K562 (cell line): ENCODE measurements at regions not wholly inside any gene's neighbourhood (a gene's known extent, or its start where the extent isn't known, plus 50 kb on each side); places are given as distances from the start of the nearest gene placed in this dataset.

ENCODE experiments used
- ATAC-seq: fragments of 200-7000 bp; cut with Tn5 transposase; 3 replicates; pipeline ENCODE4 v1.9.1; 2020; ENCODE audit warnings: moderate library complexity
- BruUV-seq: library from RNA; stranded (reverse); fragments of 400-500 nt; replicated peaks from 2 replicates; lab custom pipeline; 2021; lab: Mats Ljungman, UMichigan
- CTCF ChIA-PET: fragments of 300-600 bp; formaldehyde crosslinking; extraction: SDS; loops from one replicate; lab custom pipeline; 2021; ENCODE audit warnings: low intra/inter-chr PET ratio; lab: Yijun Ruan, JAX
- POLR2A ChIA-PET: fragments of 300-600, 350-650 bp; sonication (Branson Sonifier 250); formaldehyde crosslinking; extraction: SDS; loops from one replicate; lab custom pipeline; 2021; ENCODE audit warnings: antibody characterized with exemption, inconsistent platforms; lab: Yijun Ruan, JAX
- DNase-seq, 4 experiments: peaks; one replicate each; pipeline versions ENCODE4 v3.0.0 to v3.0.0-alpha.2; 2011 to 2018; ENCODE audit warnings: low spot score in 3 of 4, mixed read lengths in 3 of 4; ENCODE audit errors: extremely low read depth in 1 of 4
- FAIRE-seq: peaks from 2 replicates; lab custom pipeline; 2011; peaks lifted over from hg19 to GRCh38; lab: Jason Lieb, UNC
- H2AFZ ChIP-seq: 2 replicates; pipeline ENCODE4 v1.6.0; 2011; ENCODE audit warnings: low read depth, low read length, control low read depth, inconsistent platforms
- H3K27ac ChIP-seq: fragments of 200-600 bp; 3 replicates; pipeline ENCODE4 v1.8.0; 2011; ENCODE audit warnings: low read depth, mild to moderate bottlenecking, control low read depth, inconsistent platforms, low read length, moderate library complexity, mixed read lengths; ENCODE audit errors: extremely low read depth
- H3K27me3 ChIP-seq, 2 experiments: fragments of 300-600 bp in 1 of 2; 2 replicates in 1 of 2; 3 replicates in 1 of 2; pipeline versions ENCODE4 v1.6.0 to v1.8.0; 2011; ENCODE audit warnings: inconsistent platforms in 2 of 2, low read length in 2 of 2, mild to moderate bottlenecking in 1 of 2, mixed read lengths in 1 of 2, moderate library complexity in 1 of 2; ENCODE audit not compliant: control insufficient read depth in 2 of 2, insufficient read depth in 2 of 2
- H3K36me3 ChIP-seq: fragments of 300-600 bp; 3 replicates; pipeline ENCODE4 v1.8.0; 2011; ENCODE audit warnings: mild to moderate bottlenecking, low read length, inconsistent platforms; ENCODE audit not compliant: control insufficient read depth, insufficient read depth
- H3K4me1 ChIP-seq, 2 experiments: fragments of 200-600 bp in 1 of 2; replicated peaks in 1 of 2; 2 replicates in 1 of 2; 3 replicates in 1 of 2; pipeline versions ENCODE4 v1.5.1 to v1.8.0; 2011; ENCODE audit warnings: inconsistent platforms in 2 of 2, low read length in 2 of 2, mild to moderate bottlenecking in 1 of 2, mixed read lengths in 1 of 2, moderate library complexity in 1 of 2; ENCODE audit not compliant: control insufficient read depth in 2 of 2, insufficient read depth in 2 of 2
- H3K4me2 ChIP-seq: 2 replicates; pipeline ENCODE4 v1.6.1; 2011; ENCODE audit warnings: low read length, control low read depth, inconsistent platforms, mixed read lengths; ENCODE audit not compliant: insufficient read depth
- H3K4me3 ChIP-seq: fragments of 200-600 bp; sonication (generic), shearing (Covaris generic); 2 replicates; pipeline ENCODE4 v1.5.1; 2016; ENCODE audit warnings: control low read depth, inconsistent platforms
- H3K79me2 ChIP-seq: fragments of 200-600 bp; 3 replicates; pipeline ENCODE4 v1.8.0; 2011; ENCODE audit warnings: low read length, inconsistent platforms; ENCODE audit not compliant: control insufficient read depth, insufficient read depth
- H3K9ac ChIP-seq, 2 experiments: 2 replicates each; pipeline versions ENCODE4 v1.6.0 to v1.6.1; 2011; ENCODE audit warnings: low read depth in 2 of 2, low read length in 2 of 2, control low read depth in 1 of 2, inconsistent platforms in 1 of 2, mild to moderate bottlenecking in 1 of 2, mixed read lengths in 1 of 2; ENCODE audit not compliant: insufficient read depth in 1 of 2
- H3K9me1 ChIP-seq: one replicate; pipeline ENCODE4 v1.6.0; 2011; ENCODE audit warnings: inconsistent platforms, mild to moderate bottlenecking, low read length, moderate library complexity; ENCODE audit not compliant: control insufficient read depth, insufficient read depth
- H3K9me3 ChIP-seq: replicated peaks from 2 replicates; pipeline ENCODE4 v1.5.1; 2011; ENCODE audit warnings: low read depth, low read length, inconsistent platforms; ENCODE audit not compliant: control insufficient read depth, insufficient read depth
- H4K20me1 ChIP-seq: replicated peaks from 2 replicates; pipeline ENCODE4 v1.6.1; 2011; ENCODE audit warnings: low read length, inconsistent platforms, mixed read lengths; ENCODE audit not compliant: control insufficient read depth, insufficient read depth
- E2F3 ChIP-seq: fragments of 250-450 bp; sonication (Bioruptor Pico); IDR thresholded peaks from 2 replicates; pipeline ENCODE4 v1.4.0; 2020; ENCODE audit warnings: mild to moderate bottlenecking
- ELF4 ChIP-seq: fragments of 450-650 bp; formaldehyde crosslinking; IDR thresholded peaks from 2 replicates; pipeline ENCODE4 v1.4.0; 2022; ENCODE audit warnings: missing genetic modification characterization
- GTF2E2 ChIP-seq: fragments of 200-800 bp; sonication (Bioruptor generic); IDR thresholded peaks from 2 replicates; pipeline ENCODE4 v1.6.1; 2016; ENCODE audit warnings: missing genetic modification characterization, missing compliant biosample characterization
- HMG20A ChIP-seq: fragments of 450-650 bp; formaldehyde crosslinking; conservative IDR thresholded peaks from 2 replicates; pipeline ENCODE4 v1.4.0; 2020; ENCODE audit warnings: mild to moderate bottlenecking, mixed read lengths
- IRF9 ChIP-seq: fragments of 450-650 bp; IDR thresholded peaks from 2 replicates; pipeline ENCODE4 v1.6.1; 2016; ENCODE audit warnings: missing biosample characterization, missing genetic modification characterization
- SREBF2 ChIP-seq: sonication (generic); formaldehyde crosslinking; IDR thresholded peaks from 2 replicates; pipeline ENCODE4 v1.4.0; 2020; ENCODE audit warnings: mild to moderate bottlenecking, missing genetic modification reagents
- ZBTB7A ChIP-seq: IDR thresholded peaks from 2 replicates; pipeline ENCODE4 v1.6.1; 2011; ENCODE audit warnings: low read depth, mild to moderate bottlenecking, low read length, moderate library complexity, borderline replicate concordance; ENCODE audit not compliant: control insufficient read depth
- ZFP36 ChIP-seq: fragments of 150-350 bp; IDR thresholded peaks from 2 replicates; pipeline ENCODE4 v1.6.1; 2018; ENCODE audit warnings: low read length, low read depth; ENCODE audit not compliant: partially characterized antibody
- ZNF121 ChIP-seq: sonication (generic); formaldehyde crosslinking; conservative IDR thresholded peaks from 2 replicates; pipeline ENCODE4 v1.8.0; 2022; ENCODE audit warnings: missing genetic modification reagents
- ZNF316 ChIP-seq: fragments of 450-650 bp; IDR thresholded peaks from 2 replicates; pipeline ENCODE4 v1.6.1; 2016
- ZNF347 ChIP-seq: fragments of 450-650 bp; formaldehyde crosslinking; IDR thresholded peaks from 2 replicates; pipeline ENCODE4 v1.4.0; 2020; ENCODE audit warnings: low read depth, mild to moderate bottlenecking, moderate library complexity
- WGBS: fragments of 100-300 bp; shearing (Covaris generic); methylation state at CpG from one replicate; pipeline ENCODE4 v1.1.6; 2016; ENCODE audit warnings: low coverage, mixed read lengths; ENCODE audit not compliant: insufficient coverage; ENCODE audit errors: missing lambda C conversion rate; 5-methylcytosine and 5-hydroxymethylcytosine counted together
- in situ Hi-C: fragments of 300-500 bp; cut with MboI; formaldehyde crosslinking; loops from 4 replicates; pipeline ENCODE4 v1.15.0; 2018; ENCODE audit warnings: inconsistent platforms, mixed read lengths
- intact Hi-C: fragments of 100-400 bp; cut with micrococcal nuclease; formaldehyde crosslinking; loops from 2 replicates; pipeline ENCODE4 v1.14.2; 2022
- TF ChIP-seq, protein P1 (sequence below): sonication (generic); formaldehyde crosslinking; IDR thresholded peaks from 2 replicates; pipeline ENCODE4 v1.8.0; 2022; ENCODE audit warnings: mild to moderate bottlenecking, missing genetic modification reagents

GRCh38 chr13:72559716-72560115 is 167.7 kb downstream of the MZT1 start:
- H3K27me3 ChIP-seq, result no peaks in the 10 kb centered on the region
- H3K9me1 ChIP-seq, result no peaks in the 10 kb centered on the region
- ChIA-PET CTCF (no interaction called here), POLR2A (no interaction called here)
- 0% methylated on average over 2 of the region's 2 CpGs for WGBS
- no peaks in the 10 kb centered on the region for H3K9me3 ChIP-seq
- no peaks in the 10 kb centered on the region for H3K79me2 ChIP-seq
- H3K27ac ChIP-seq, result no peak overlapping the region
- TF ChIP-seq ZFP36 (no peak), ZNF121 (CRISPR knock-in tag) (no peak), SREBF2 (no peak)
- no peaks in the 10 kb centered on the region for H3K36me3 ChIP-seq
- no peak overlapping the region for H3K4me3 ChIP-seq
- no peak overlapping the region for H3K9ac ChIP-seq
- ATAC-seq (no peak), FAIRE-seq (no peak), DNase-seq (no peak)
- no peaks in the 10 kb centered on the region for H3K4me1 ChIP-seq
- in situ Hi-C loops, result no loop called here
- no peak overlapping the region for H3K4me2 ChIP-seq
- no TSS peak for BruUV-seq
- H4K20me1 ChIP-seq, result no peaks in the 10 kb centered on the region
- no peak overlapping the region for H2AFZ ChIP-seq
- intact Hi-C loops, result no loop called here

DNA sequence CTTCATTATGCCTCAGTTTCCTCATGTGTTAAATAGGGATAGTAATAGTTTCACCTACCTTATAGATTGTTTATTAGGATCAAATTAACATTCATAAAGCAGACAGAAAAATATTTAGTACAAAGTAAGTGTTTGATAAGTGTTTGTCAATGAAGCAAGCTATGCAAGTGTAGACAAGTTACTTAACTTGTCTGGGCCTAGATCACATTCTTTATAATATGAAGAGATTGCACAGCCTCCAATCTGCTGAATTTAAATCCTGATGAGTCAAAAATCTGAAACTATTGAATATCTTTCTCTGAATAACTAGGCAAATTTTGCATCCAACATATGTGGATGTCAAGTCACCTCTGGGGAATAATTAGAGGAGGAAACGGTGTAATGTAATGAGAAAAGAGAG is 170.5 kb downstream of the MZT1 start:
- Histone ChIP-seq H3K27me3 (no peaks in the 10 kb centered on the region), H3K4me3 (no peak overlapping the region), H3K36me3 (no peaks in the 10 kb centered on the region), H3K79me2 (no peaks in the 10 kb centered on the region), H3K4me1 (no peaks in the 10 kb centered on the region), H3K9me3 (no peaks in the 10 kb centered on the region), H2AFZ (no peak overlapping the region), H4K20me1 (no peaks in the 10 kb centered on the region), H3K4me2 (no peak overlapping the region), H3K9me1 (no peaks in the 10 kb centered on the region), H3K9ac (no peak overlapping the region), H3K27ac (no peak overlapping the region)
- DNase-seq (no peak), FAIRE-seq (no peak), ATAC-seq (no peak)
- BruUV-seq, result no TSS peak
- in situ Hi-C loops, result no loop called here
- intact Hi-C loops, result no loop called here
- 0% methylated on average over 1 of the region's 1 CpG for WGBS
- POLR2A ChIA-PET, result no interaction called here
- CTCF ChIA-PET, result no interaction called here
- TF ChIP-seq, protein P1, sequence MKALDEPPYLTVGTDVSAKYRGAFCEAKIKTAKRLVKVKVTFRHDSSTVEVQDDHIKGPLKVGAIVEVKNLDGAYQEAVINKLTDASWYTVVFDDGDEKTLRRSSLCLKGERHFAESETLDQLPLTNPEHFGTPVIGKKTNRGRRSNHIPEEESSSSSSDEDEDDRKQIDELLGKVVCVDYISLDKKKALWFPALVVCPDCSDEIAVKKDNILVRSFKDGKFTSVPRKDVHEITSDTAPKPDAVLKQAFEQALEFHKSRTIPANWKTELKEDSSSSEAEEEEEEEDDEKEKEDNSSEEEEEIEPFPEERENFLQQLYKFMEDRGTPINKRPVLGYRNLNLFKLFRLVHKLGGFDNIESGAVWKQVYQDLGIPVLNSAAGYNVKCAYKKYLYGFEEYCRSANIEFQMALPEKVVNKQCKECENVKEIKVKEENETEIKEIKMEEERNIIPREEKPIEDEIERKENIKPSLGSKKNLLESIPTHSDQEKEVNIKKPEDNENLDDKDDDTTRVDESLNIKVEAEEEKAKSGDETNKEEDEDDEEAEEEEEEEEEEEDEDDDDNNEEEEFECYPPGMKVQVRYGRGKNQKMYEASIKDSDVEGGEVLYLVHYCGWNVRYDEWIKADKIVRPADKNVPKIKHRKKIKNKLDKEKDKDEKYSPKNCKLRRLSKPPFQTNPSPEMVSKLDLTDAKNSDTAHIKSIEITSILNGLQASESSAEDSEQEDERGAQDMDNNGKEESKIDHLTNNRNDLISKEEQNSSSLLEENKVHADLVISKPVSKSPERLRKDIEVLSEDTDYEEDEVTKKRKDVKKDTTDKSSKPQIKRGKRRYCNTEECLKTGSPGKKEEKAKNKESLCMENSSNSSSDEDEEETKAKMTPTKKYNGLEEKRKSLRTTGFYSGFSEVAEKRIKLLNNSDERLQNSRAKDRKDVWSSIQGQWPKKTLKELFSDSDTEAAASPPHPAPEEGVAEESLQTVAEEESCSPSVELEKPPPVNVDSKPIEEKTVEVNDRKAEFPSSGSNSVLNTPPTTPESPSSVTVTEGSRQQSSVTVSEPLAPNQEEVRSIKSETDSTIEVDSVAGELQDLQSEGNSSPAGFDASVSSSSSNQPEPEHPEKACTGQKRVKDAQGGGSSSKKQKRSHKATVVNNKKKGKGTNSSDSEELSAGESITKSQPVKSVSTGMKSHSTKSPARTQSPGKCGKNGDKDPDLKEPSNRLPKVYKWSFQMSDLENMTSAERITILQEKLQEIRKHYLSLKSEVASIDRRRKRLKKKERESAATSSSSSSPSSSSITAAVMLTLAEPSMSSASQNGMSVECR (CRISPR knock-in tag), result no peak
- no peak for TF ChIP-seq ZBTB7A
- no peak for TF ChIP-seq IRF9 (tag)
- no peak for TF ChIP-seq ELF4 (CRISPR knock-in tag)
- TF ChIP-seq GTF2E2 (tag), result no peak
- TF ChIP-seq ZNF347 (CRISPR knock-in tag), result no peak
- no peak for TF ChIP-seq ZNF316
- no peak for TF ChIP-seq SREBF2
- no peak for TF ChIP-seq HMG20A (CRISPR knock-in tag)
- TF ChIP-seq E2F3, result no peak
